KG1 (cell line): ENCODE measurements at regions not wholly inside any gene's neighbourhood (a gene's known extent, or its start where the extent isn't known, plus 50 kb on each side); places are given as distances from the start of the nearest gene placed in this dataset.

Source experiments
- DNase-seq: peaks from one replicate; lab custom pipeline; 2025; lab: John Stamatoyannopoulos, UW

GRCh38 chr1:60173729-60174505, 100.3 kb upstream of the C1orf87 start:
- no peak for DNase-seq

GRCh38 chr1:60173006-60173405, 99.4 kb upstream of the C1orf87 start:
- no peak for DNase-seq

GRCh38 chr1:60171801-60172200, 98.2 kb upstream of the C1orf87 start:
- no peak for DNase-seq

GRCh38 chr1:60170709-60171108, 97.1 kb upstream of the C1orf87 start:
- no peak for DNase-seq

GRCh38 chr1:60169206-60169605, 95.6 kb upstream of the C1orf87 start:
- no peak for DNase-seq

- no peak for DNase-seq
Observed at GRCh38 chr1:60162936-60163335, 89.4 kb upstream of the C1orf87 start.

GRCh38 chr1:60160141-60160540, 86.6 kb upstream of the C1orf87 start:
- DNase-seq, result no peak

GRCh38 chr1:60156371-60156770, 82.8 kb upstream of the C1orf87 start:
- DNase-seq, result no peak

GRCh38 chr1:60153961-60154360, 80.4 kb upstream of the C1orf87 start:
- no peak for DNase-seq

- no peak for DNase-seq
Observed at GRCh38 chr1:60152891-60153290, 79.3 kb upstream of the C1orf87 start.

- no peak for DNase-seq
Observed at GRCh38 chr1:60151311-60151710, 77.7 kb upstream of the C1orf87 start.

GRCh38 chr1:60149251-60149650, 75.7 kb upstream of the C1orf87 start:
- no peak for DNase-seq

- no peak for DNase-seq
Observed at GRCh38 chr1:60146884-60147283, 73.3 kb upstream of the C1orf87 start.

GRCh38 chr1:60145771-60146170, 72.2 kb upstream of the C1orf87 start:
- no peak for DNase-seq

- DNase-seq, result no peak
Observed at GRCh38 chr1:60141743-60142142, 68.2 kb upstream of the C1orf87 start.

- DNase-seq, result no peak
Observed at GRCh38 chr1:60141276-60141675, 67.7 kb upstream of the C1orf87 start.

- DNase-seq, result no peak
Observed at GRCh38 chr1:60137406-60137805, 63.8 kb upstream of the C1orf87 start.

GRCh38 chr1:60136395-60136794, 62.8 kb upstream of the C1orf87 start:
- DNase-seq, result no peak

GRCh38 chr1:60134716-60135115, 61.1 kb upstream of the C1orf87 start:
- no peak for DNase-seq

GRCh38 chr1:60133848-60134247, 60.3 kb upstream of the C1orf87 start:
- no peak for DNase-seq

- no peak for DNase-seq
Observed at GRCh38 chr1:60133000-60133673, 59.6 kb upstream of the C1orf87 start.

GRCh38 chr1:60132108-60132507, 58.5 kb upstream of the C1orf87 start:
- DNase-seq, result no peak

GRCh38 chr1:60130703-60131102, 57.1 kb upstream of the C1orf87 start:
- DNase-seq, result no peak

- no peak for DNase-seq
Observed at GRCh38 chr1:60129911-60130310, 56.3 kb upstream of the C1orf87 start.
